Nucleus accumbens (tissue), 56 donors: ENCODE measurements at regions not wholly inside any gene's neighbourhood (a gene's known extent, or its start where the extent isn't known, plus 50 kb on each side); places are given as distances from the start of the nearest gene placed in this dataset.

ENCODE experiments used
- DNase-seq, 56 donors: peaks; one replicate each; lab custom pipeline; 2025; lab: John Stamatoyannopoulos, UW

- no peak for DNase-seq
These were observed 539.7 kb upstream of the DAB1 start for GRCh38 chr1:57963581-57963980.

- peak in 1 of 56 donors; percentile 2 for DNase-seq
These were observed 535.8 kb upstream of the DAB1 start for GRCh38 chr1:57959531-57960241.

GRCh38 chr1:57957576-57957975, 533.7 kb upstream of the DAB1 start:
- no peak for DNase-seq

GRCh38 chr1:57951390-57951789, 527.5 kb upstream of the DAB1 start:
- no peak for DNase-seq

- DNase-seq: no peak
These were observed 525.3 kb upstream of the DAB1 start for GRCh38 chr1:57949168-57949567.

GRCh38 chr1:57947471-57947870, 523.6 kb upstream of the DAB1 start:
- DNase-seq: no peak

GRCh38 chr1:57945045-57945444, 521.2 kb upstream of the DAB1 start:
- no peak for DNase-seq

- DNase-seq: no peak
These were observed 519.5 kb upstream of the DAB1 start for GRCh38 chr1:57943365-57943764.

- no peak for DNase-seq
These were observed 510.9 kb upstream of the DAB1 start for GRCh38 chr1:57934745-57935144.

- no peak for DNase-seq
These were observed 503.1 kb upstream of the DAB1 start for GRCh38 chr1:57927003-57927402.

GRCh38 chr1:57926025-57926552, 502.2 kb upstream of the DAB1 start:
- DNase-seq: no peak

GRCh38 chr1:57925226-57925625, 501.4 kb upstream of the DAB1 start:
- DNase-seq: no peak

- DNase-seq: no peak
These were observed 498.3 kb upstream of the DAB1 start for GRCh38 chr1:57922130-57922529.

- no peak for DNase-seq
These were observed 492.2 kb upstream of the DAB1 start for GRCh38 chr1:57916041-57916440.

- no peak for DNase-seq
These were observed 487.6 kb upstream of the DAB1 start for GRCh38 chr1:57911427-57911826.

GRCh38 chr1:57910782-57911181, 486.9 kb upstream of the DAB1 start:
- no peak for DNase-seq

- DNase-seq: no peak
These were observed 486.4 kb upstream of the DAB1 start for GRCh38 chr1:57910305-57910704.

- no peak for DNase-seq
These were observed 484.5 kb upstream of the DAB1 start for GRCh38 chr1:57908147-57908890.

- no peak for DNase-seq
These were observed 477.5 kb upstream of the DAB1 start for GRCh38 chr1:57901208-57901919.

GRCh38 chr1:57898531-57898930, 474.7 kb upstream of the DAB1 start:
- DNase-seq: no peak

GRCh38 chr1:57897581-57897980, 473.7 kb upstream of the DAB1 start:
- DNase-seq: no peak
